NCI-H2081 treated with DMSO at 0.1 percent for 48 hours (cell line): ENCODE measurements at regions not wholly inside any gene's neighbourhood (a gene's known extent, or its start where the extent isn't known, plus 50 kb on each side); places are given as distances from the start of the nearest gene placed in this dataset.
"Not testable (repeated sequence)": the region's sequence is repeated elsewhere in the genome, so short reads cannot be mapped to it uniquely, and the experiment has no call there.

Experiments
- DNase-seq: peaks from one replicate; lab custom pipeline; 2025; lab: John Stamatoyannopoulos, UW

DNA sequence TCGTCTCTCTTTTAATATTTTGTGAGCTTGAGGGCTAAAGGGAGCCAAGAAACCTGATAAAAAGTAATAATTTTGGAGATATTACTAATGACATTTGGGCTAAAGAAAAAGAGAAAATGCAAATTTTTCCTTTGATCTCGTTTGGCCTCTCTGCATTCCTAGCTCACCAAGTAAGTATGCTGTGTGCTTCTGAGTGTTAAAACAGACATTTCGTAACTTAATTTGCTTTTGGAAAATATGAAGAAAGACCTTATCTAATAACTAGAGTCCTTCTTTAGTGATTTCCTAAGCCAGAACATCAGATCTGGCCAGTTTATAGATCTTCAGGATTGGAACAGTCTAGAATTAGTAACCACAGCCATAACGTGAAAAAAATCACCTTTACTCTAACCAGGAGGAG is 872.9 kb upstream of the SLC35B3 start:
- no peak for DNase-seq

DNA sequence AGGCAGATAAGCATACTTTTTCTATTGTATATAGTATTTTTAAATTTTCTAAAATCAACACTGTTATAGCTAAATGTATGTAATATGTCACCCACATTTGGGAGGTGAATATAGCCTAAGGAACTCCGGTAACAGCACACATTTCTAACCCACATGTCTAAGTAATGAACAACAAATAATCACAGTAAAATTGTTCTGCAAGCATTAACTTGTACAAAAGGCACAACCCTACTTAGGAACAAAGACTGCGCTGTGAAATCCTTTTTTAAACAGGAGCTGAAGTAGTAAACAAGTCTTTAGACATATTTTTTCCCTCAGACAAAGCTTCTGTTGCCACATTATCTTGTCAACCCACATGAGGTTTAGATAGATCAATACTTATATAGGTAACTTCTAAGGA is 872.4 kb upstream of the SLC35B3 start:
- no peak for DNase-seq

DNA sequence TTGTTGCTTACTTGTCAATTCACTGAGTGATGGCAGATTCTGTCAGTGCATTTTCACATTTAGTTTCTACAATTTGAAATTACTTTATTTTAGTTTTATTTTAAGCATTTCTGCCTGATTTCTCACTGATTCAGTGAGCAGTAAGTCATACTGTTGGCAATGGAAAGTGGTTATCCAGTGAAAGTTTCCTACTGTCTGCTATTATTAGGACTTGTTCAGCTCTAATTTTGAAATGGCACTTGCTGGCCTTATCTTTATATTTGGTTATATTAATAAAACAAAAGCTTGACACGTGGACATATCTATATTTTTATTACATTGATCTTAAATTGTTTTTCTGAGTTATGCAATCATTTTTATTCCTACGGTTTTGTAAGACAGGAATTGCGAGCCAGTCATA is 871.8 kb upstream of the SLC35B3 start:
- DNase-seq: no peak

DNA sequence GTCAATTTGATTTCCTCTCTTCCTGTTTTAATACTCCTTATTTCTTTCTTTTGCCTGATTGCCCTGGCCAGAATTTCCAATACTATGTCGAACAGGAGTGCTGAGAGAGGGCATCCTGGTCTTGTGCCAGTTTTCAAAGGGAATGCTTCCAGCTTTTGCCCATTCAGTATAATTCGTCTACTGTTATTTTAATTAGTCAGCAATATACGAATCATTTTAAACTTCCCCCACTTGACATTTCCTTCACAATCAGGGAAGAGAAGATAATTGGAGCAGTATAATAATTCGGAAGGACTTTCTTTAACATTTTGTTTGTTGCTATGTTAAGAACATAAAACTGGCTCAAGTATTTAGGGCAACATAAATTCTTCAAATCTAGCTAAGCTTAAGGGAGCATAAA is 860.3 kb upstream of the SLC35B3 start:
- DNase-seq: no peak

DNA sequence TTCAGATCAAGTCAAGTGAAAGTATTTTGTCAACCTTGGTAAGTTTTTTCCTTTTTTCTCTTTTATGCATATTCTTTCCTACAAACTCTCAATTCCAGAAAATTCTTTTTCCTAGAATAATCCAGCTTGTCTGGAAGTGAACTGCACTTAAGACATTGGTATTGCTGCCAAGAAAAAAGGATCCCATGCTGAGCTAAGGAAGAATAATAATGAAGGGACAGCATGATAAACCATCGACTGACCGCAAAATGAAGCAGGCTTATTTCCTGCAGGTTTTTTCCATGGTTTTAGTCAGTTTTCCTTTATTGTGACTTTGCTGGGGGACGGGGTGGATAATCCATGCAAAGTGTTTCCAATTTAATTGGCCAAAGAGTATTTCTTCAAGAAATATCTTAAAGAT is 857.6 kb upstream of the SLC35B3 start:
- no peak for DNase-seq

DNA sequence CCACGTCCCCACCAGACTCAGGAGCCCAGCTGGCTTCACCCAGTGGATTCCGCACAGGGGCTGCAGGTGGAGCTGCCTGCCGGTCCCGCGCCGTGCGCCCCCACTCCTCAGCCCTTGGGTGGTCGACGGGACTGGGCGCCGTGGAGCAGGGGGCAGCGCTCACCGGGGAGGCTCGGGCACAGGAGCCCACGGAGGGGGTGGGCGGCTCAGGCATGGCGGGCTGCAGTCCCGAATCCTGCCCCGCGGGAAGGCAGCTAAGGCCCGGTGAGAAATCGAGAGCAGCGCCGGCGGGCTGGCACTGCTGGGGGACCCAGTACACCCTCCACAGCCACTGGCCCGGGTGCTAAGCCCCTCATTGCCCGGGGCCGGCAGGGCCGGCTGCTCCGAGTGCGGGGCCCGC is 855.0 kb upstream of the SLC35B3 start:
- not testable (repeated sequence) for DNase-seq

DNA sequence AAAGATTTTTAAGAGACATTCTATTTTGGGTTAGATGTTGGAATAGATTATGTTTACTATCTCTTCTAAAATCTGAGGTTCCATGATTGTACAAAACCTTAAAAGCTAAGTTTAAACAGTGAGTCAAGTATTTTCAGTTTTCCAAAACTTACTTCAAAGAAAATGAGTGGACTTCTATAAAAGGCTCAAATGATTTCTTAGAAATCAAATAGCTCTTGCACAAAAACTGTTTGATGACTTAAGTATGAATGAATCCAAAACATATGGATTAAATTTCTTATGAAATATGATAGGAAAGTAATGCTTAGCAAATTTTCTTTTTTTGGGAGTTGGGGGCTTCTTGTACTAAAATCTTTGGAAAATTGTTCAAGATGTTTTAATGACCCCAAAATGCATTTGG is 837.3 kb upstream of the SLC35B3 start:
- DNase-seq: no peak

DNA sequence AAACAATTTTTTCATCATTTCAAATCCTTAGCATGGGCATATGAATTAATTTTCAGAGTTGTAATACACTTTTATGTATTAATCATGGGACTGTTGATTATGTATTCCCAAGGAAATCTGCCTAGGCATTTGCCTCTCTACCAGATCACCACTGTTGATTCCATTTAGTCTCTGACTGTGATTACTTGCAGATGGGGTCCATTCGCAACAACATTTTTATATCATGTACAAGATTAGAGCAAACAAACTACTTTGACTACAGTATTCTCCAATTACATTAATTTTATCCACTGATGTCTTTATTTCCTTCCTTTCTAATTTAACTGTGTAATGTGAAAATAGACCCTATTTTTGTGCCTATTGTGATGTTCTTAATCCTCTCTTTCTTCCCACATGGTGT is 831.4 kb upstream of the SLC35B3 start:
- DNase-seq: no peak

DNA sequence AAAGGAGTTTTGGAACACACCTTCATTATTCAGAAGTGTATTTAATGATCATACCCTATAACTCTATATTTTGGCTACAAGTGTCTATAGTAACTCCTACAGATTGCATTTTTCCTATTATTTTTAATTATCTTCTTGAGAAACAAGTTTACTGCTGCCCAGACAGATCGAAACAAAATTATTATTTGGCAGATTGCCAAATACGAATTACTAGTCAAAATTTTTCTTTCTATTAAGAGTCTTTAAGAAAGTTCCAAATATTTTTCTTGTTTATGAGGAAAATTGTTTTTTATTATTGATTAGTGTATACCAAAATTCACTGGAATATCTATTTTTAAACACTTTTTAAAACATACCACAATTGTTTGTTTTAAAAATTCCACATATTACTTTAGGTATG is 821.9 kb upstream of the SLC35B3 start:
- no peak for DNase-seq

DNA sequence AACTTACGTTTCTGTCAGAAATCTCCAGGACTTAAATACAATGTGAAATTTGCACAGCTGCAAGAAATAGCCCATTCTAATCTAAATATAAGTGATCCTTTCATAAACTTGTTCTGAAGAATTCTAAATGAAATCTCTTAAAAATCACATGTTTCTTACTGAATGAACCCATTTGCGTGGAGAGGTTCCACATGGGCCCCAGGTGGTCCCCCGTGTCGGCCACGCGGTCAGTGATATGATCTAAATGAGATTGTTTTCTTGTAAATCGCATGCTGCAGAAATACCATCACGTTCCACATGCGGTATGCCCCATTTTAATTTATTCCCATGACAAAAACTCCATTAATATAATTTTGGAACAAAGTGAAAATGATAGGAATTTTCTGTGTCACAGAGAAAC is 818.9 kb upstream of the SLC35B3 start:
- no peak for DNase-seq

DNA sequence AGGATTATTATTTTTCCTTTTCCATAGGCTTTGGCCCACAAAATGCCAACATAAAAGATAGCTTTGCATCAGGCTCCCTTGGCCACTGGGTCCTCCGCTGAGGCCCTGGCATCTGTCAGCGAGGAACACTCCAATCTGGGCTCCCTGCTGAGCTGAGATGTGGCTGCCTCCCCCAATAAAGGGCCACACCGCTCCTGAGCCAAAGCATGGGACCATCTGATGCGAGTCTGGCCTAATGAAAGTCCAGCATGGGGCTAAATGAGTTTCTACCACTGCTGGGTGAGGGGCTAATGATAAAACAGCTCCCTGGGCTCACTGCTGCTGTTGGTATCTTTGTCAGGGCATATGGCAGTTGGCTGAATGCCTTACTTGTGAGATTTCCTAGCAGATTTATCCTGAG is 817.5 kb upstream of the SLC35B3 start:
- no peak for DNase-seq

DNA sequence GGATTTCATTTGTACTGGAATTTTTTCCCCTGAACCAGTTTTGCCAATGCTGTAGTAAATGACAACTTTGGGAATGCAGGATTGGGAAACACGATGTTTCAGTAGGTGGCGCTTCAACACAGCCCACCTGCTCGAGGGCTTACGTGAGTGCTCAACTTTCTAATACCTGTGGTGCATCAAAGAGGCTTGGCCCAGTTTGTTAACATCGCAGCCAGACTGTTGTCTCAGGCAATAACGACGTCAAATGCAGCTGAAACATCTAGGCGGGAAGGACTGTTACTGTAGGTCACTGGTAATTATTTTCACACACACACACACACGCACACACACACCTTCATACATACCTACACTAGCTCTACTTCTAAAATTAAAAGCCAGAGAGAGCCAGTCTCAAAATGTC is 815.5 kb upstream of the SLC35B3 start:
- peak; percentile 62 for DNase-seq

DNA sequence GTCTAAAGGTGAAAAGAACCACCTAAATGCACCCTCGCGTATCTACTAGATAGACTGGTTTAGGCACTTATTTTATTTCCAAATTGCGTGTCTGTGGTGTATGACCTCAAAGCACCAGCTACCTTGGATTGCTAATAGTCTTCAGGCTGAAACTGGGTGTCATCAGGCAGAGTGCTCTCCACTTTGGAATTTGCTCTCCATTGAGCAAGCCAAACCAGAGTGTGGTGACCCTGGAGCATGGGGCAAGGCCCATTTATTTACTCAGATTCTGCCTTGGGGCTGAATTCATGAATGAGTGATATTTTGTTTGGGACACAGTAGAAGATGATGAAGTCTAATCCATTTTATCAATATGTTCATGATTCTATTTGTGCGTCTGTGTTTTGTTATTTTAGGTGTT is 812.8 kb upstream of the SLC35B3 start:
- DNase-seq: no peak

DNA sequence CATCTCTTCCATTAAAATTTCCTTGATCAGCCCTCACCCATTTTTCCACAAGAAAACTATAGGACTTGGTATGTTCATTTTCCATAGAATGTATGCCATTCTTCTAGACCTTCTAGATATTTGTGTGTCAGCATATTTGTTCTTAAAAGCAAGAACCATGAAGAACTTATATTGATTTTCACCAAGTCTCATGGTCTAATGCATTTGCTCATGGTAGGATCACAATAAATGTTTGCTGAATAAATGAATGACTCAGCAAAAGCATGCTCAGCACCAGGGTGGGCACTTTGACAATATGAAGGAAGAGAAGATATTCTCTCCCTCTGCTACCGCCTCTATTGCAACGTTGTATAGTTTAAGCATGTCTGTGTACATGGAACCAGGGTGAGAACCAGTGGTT is 805.5 kb upstream of the SLC35B3 start:
- DNase-seq: no peak

DNA sequence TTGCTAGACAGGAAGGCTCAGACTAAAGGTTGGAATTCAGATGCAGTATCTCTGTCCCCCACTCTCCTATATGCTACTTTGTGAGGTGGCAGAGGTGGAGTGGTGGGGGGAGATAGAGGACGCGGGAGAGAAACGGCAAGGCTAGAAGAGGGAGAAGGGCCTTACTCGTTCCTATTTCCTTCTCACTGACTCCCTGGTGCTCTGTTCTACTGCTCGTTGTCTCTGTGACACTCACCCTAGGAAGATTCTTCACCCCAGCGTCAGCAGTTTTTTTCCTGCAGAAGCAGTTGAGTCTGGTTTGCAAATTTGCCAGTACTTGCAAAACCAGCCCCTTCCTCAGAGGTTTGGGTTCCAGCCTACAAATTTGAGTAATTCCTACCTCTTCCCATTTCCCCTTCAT is 801.1 kb upstream of the SLC35B3 start:
- no peak for DNase-seq

DNA sequence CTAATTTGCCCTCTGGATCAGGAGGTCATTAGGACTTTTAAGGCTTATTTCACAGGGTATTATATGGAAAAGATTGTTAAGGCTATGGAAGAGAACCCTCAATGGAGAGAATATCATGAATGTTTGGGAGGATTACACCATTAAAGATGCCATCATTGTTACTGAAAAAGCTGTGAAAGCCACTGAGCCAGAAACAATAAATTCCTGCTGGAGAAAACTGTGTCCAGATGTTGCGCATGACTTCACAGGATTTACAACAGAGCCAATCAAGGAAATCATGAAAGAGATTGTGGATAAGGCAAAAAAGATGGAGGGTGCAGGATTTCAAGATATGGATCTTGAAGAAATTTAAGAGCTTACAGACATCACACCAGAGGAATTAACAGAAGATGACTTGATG is 798.3 kb upstream of the SLC35B3 start:
- no peak for DNase-seq

DNA sequence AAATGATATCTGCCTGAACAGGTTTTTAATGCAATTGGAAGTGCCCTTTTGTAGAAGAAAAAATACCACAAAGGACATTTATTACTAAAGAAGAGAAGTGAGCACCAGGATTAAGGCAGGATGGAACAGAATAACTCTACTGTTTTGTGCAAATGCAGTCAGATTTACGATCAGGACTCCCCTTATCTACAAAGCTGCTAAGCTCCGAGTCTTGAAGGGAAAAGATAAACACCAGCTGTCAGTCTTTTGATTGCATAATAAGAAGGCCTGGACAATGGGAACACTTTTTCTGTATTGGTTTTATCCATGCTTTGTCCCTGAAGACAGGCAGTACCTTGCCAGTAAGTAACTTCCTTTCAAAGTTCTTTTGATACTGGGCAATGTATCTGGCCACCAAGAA is 797.9 kb upstream of the SLC35B3 start:
- DNase-seq: no peak

DNA sequence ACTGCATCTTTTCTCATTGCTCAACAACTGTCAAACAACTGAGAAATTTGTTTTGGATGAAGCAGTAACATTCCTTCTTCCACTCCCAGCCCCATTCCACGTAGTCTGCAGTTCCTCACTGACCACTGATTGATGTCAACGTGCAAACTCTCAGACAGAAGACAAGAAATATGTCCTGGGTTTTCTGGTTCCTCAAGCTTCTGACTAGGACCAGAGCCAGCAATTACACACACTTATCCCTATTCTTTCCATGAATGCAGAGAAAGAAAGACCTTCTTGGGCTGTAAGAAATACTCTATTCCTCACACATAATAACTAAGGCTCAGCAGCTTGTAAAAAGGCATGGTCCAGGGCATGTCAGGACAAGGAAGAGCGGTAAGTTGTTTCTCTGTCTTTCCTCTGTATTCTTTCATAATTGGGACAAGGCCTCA is 790.1 kb upstream of the SLC35B3 start:
- DNase-seq: no peak

DNA sequence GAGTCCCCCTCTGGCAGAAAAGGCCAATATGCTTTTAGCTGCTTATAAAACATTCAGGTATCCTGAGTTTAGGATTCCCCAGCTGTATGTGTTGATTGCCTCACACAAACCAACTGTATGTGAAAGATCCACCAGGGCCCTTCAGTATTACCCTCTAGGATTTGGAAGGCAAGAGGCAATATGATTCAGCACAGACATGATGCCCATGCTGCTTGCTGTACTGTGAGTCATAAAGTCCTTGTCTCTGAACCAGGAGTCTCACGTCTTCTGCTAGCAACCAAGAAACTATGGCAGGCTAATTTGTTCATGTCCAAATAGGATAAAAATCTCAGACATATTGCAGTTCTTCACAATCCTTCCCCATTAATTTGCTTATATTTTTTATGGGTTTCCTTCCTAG is 789.2 kb upstream of the SLC35B3 start:
- DNase-seq: no peak

DNA sequence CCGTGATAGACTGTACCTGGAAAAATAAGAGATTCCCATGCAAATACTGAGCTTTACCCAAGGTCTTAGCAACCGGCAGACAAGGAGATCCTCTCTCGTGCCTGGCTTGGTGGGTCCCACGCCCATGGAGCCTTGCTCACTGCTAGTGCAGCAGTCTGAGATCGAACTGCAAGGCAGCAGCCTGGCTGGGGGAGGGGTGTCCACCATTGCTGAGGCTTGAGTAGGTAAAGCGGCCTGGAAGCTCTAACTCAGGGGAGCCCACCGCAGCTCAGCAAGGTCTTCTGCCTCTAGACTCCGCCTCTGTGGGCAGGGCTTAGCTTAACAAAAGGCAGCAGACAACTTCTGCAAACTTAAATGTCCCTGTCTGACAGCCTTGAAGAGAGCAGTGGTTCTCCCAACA is 778.4 kb upstream of the SLC35B3 start:
- DNase-seq: not testable (repeated sequence)

DNA sequence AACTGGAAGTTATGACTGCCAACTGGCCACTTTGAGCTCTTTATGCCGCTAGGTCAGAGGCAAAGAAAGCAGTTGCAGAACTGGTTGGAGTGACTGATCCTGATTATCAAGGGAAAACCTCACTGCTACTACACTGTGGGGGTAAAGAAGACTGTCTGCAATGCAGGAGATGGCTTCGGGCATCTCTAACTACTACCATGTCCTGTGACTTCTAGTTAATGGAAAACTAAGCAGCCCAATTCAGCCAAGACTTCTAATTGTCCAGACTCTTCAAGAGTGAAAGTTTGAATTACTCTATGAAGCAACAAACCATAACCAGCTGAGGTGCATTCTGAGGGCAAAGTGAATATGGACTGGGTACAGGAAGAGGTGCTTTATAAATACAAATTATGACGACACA is 773.6 kb upstream of the SLC35B3 start:
- no peak for DNase-seq

DNA sequence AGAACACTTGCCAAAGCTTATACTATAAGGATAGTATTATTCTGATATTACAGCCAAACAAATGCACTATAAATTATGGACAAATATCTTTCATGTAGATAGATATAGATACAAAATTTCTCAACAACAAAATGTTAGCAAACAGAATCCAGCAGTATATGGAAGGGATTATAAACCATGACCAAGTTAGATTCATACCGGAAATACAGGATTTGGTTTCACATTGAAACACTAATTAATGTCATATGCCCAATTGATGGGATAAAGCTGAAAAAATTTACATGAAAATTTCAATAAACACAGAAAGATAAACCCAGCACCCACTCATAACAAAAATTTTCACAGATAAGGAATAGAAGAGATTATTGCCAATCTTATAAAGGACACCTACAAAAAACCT is 770.3 kb upstream of the SLC35B3 start:
- DNase-seq: no peak

DNA sequence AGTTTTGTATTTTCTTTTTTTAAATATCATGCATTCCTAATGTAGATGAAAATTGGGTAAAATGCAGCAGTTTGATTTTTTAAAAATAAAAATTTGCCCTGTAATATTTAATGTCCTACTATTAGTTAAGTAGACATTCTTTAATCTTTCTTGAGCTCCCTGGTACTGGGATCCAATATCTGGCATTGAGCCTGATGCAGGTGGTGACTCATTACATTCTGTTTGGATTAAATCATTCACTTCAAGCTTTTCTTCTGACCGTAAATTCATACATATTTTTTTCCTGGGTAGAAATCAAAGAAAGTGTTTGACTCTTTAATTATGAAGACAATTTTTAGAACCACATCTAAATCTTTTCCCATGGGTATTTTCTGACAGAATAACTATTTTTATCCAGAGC is 768.8 kb upstream of the SLC35B3 start:
- DNase-seq: no peak

DNA sequence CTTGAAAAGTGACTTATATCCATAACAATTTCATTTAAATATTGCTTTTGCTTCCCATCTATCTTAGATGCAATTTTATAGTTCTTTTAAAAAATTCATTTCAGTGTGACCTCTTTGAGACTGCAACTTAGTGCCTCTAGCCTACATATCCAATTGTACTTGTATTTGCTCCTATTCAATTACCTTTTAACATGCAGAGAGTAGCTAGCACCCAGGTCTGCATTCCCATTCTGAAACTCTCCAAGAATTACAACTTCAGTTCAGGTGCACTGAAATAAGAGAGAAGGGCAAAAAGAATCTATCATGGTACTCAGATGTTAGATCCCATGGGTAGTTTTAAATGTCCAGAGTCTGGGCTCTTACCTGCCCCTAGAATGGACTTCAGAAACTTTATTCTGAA is 765.4 kb upstream of the SLC35B3 start:
- no peak for DNase-seq

DNA sequence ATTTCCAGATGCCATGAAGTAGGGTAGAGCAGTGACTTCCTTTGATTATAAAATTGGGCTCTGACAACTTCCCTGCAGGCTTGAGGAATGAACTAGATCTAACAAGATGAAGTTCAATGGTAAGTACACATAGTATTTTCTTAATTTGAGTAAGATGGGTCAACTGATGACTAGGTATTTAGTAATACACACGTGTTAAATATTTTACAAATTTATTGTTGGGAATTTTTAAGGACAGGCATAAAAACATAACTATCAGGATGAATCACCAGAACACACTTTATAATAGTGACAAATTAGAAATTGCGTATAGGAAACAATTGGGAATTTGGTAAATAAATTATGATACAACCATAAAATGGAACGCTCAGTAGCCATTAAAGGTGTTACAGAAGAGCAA is 762.4 kb upstream of the SLC35B3 start:
- DNase-seq: no peak
